ENCODE measurements at regions not wholly inside any gene's neighbourhood (a gene's known extent, or its start where the extent isn't known, plus 50 kb on each side); places are given as distances from the start of the nearest gene placed in this dataset.

DNA sequence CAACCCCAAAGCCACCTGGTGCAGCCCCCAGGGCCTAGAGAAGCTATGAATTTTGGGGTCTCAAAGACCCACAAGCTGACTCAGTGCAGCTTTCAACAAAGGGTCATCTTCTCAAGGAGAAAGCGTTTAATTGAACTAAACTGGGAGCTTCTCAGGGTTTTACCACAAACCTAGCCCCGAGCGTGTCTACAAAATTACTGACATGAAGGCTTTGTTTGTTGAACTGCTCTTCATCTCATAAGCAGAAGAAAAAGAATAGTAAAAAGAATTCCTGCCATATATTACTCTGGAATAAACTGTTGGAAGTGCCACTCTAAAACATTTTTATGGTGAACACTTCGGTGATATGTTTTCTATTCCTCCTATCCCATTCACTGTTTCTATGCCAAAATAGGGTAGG lies 50.8 kb upstream of the INCENP start:
- no peaks in the 10 kb centered on the region for H3K4me1 ChIP-seq
- H3K27me3 ChIP-seq = no peaks in the 10 kb centered on the region
- H3K36me3 ChIP-seq = no peaks in the 10 kb centered on the region
- H3K9me3 ChIP-seq (replicated peaks) = no peaks in the 10 kb centered on the region
- no peak overlapping the region for H3K27ac ChIP-seq
- no peak overlapping the region for H3K4me3 ChIP-seq
- DNase-seq = no peak

DNA sequence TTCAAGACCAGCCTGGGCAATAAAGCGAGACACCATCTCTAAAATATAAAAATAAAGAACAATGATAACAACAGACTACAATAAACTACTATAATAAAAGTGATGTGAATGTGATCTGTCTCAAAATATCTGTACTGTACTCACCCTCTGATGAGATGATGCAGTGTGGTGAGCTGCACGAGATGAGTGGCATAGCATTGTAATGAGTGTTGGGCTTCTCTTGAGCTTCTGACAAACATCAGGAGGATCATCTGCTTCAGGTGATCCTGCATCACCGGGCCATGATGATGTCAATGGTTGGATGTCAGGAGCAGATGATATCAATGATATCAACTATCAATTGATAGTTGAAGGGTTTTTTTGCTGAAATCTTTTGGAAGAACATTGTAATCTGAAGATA lies 52.4 kb upstream of the INCENP start:
- no peak for DNase-seq
- Histone ChIP-seq H3K4me1 (no peaks in the 10 kb centered on the region), H3K4me3 (no peak overlapping the region), H3K27me3 (no peaks in the 10 kb centered on the region), H3K36me3 (no peaks in the 10 kb centered on the region), H3K27ac (no peak overlapping the region), H3K9me3 (replicated peaks) (no peaks in the 10 kb centered on the region)

- Histone ChIP-seq H3K27ac (no peak overlapping the region), H3K27me3 (no peaks in the 10 kb centered on the region), H3K4me3 (no peak overlapping the region), H3K9me3 (replicated peaks) (no peaks in the 10 kb centered on the region), H3K4me1 (no peaks in the 10 kb centered on the region), H3K36me3 (no peaks in the 10 kb centered on the region)
- no peak for DNase-seq
Measured at GRCh38 chr11:62069986-62070919, 53.6 kb upstream of the INCENP start.

- DNase-seq = no peak
Measured at GRCh38 chr11:62069374-62069773, 54.4 kb upstream of the INCENP start.

GRCh38 chr11:62068730-62069129 lies 55.1 kb upstream of the INCENP start:
- no peak overlapping the region for H3K4me3 ChIP-seq
- no peaks in the 10 kb centered on the region for H3K9me3 ChIP-seq (replicated peaks)
- no peak overlapping the region for H3K27ac ChIP-seq
- no peaks in the 10 kb centered on the region for H3K4me1 ChIP-seq
- H3K27me3 ChIP-seq = no peaks in the 10 kb centered on the region
- H3K36me3 ChIP-seq = no peaks in the 10 kb centered on the region
- DNase-seq = no peak

More at GRCh38 chr11:62069374-62069773, 54.4 kb upstream of the INCENP start:
- H3K4me1 ChIP-seq = no peaks in the 10 kb centered on the region
- no peaks in the 10 kb centered on the region for H3K36me3 ChIP-seq
- H3K27me3 ChIP-seq = no peaks in the 10 kb centered on the region
- H3K9me3 ChIP-seq (replicated peaks) = no peaks in the 10 kb centered on the region
- H3K27ac ChIP-seq = no peak overlapping the region
- no peak overlapping the region for H3K4me3 ChIP-seq

DNA sequence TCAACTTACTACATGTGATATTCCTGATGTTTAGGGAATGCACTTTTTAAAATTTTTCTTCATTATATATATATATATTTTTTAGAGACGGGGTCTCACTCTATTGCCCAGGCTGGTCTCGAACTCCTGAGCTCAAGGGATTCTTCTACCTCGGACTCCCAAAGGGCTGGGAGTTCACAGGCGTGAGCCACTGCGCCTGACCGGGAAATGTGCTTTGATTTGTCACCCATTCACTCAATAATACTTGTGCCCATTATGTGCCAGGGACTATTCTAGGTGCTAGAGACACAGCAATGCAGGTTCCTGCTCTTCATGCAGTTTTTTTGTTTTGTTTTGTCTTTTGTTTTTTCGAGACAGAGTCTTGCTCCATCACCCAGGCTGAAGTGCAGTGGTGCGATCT lies 56.1 kb upstream of the INCENP start:
- no peaks in the 10 kb centered on the region for H3K9me3 ChIP-seq (replicated peaks)
- no peak overlapping the region for H3K4me3 ChIP-seq
- no peak for DNase-seq
- no peaks in the 10 kb centered on the region for H3K4me1 ChIP-seq
- no peaks in the 10 kb centered on the region for H3K36me3 ChIP-seq
- no peaks in the 10 kb centered on the region for H3K27me3 ChIP-seq
- H3K27ac ChIP-seq = no peak overlapping the region

DNA sequence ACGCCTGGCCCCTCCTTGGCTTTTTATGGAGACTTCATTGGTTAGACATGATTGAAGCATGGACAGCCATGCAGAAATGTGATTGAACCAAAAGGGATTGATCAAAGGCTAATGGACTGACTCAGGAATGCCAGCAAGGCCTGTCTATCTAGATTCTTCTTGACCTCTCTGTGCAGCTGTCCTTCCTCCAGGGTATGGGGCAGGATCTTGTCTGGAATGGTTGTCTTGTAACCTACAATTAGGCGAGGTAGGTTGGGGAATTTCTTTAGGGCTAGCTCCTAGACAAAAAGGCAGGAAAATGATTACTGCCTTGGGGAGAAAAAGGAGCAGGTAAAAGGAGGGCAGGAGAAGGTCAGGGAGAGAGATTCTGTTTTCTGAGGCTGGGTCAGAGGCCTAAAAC lies 59.6 kb upstream of the INCENP start:
- Histone ChIP-seq H3K27ac (no peak overlapping the region), H3K36me3 (no peaks in the 10 kb centered on the region), H3K9me3 (replicated peaks) (no peaks in the 10 kb centered on the region), H3K27me3 (no peaks in the 10 kb centered on the region), H3K4me3 (no peak overlapping the region), H3K4me1 (no peaks in the 10 kb centered on the region)
- no peak for DNase-seq

DNA sequence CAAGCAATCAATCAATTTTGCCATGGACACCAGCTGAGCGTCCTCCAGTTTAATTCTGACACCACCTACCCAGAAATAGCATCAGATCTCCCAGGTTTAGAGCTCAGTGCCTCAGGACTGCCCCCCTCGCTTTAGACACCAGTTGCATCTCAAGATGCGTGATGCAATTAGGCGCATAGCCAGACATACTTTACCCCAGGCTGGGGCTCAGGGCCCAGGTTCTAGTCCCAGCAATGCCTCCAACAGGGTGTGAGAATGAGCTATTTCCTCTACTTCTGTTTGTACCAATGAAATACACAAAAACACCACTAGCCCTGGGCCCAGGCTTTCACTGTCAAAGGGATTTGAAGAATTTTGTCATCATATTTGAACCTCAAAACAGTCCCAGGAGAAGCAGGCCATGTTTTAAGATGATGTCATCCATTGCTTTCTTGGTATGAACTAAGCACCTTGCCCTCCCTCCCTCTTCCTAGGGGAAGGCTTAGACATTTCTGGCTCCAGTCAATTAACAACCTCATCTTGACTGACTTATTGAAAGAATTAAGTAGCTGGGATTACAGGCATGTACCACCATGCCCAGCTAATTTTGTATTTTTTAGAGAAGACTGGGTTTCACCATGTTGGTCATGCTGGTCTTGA lies 61.5 kb upstream of the INCENP start:
- Histone ChIP-seq H3K36me3 (no peaks in the 10 kb centered on the region), H3K9me3 (replicated peaks) (no peaks in the 10 kb centered on the region), H3K27ac (no peak overlapping the region), H3K4me1 (no peaks in the 10 kb centered on the region), H3K27me3 (no peaks in the 10 kb centered on the region; the same call in 1 of the 2 replicates), H3K4me3 (no peak overlapping the region)
- no peak for DNase-seq

GRCh38 chr11:62061356-62062222 lies 62.2 kb upstream of the INCENP start:
- no peaks in the 10 kb centered on the region for H3K36me3 ChIP-seq
- no peaks in the 10 kb centered on the region for H3K4me1 ChIP-seq
- no peak overlapping the region for H3K4me3 ChIP-seq
- H3K27me3 ChIP-seq = no peaks in the 10 kb centered on the region; the same call in 1 of the 2 replicates
- H3K9me3 ChIP-seq (replicated peaks) = no peaks in the 10 kb centered on the region
- peak in 1 of 2 experiments; percentile 29 for DNase-seq
- H3K27ac ChIP-seq = no peak overlapping the region

DNA sequence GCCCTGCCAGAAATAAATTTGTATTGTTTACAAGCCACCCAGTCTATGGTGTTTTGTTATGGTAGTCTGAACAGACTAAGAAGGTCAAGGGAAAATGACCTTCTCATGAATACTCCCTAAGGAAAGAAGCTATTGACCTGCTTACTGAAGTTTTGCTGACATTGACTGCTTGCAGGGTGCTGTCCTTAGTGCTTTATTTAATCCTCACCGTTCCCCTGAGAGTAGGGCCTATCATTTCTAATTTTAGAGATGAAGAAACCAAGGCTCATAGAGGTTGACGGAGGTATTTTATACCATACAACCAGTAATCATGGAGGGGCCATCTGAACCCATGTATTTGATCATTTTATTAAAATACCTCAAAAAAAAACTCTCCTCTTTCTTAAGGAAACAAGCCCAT lies 66.7 kb upstream of the INCENP start:
- H3K9me3 ChIP-seq (replicated peaks) = no peaks in the 10 kb centered on the region
- DNase-seq = no peak
- H3K27me3 ChIP-seq = no peaks in the 10 kb centered on the region; the same call in 1 of the 2 replicates
- no peak overlapping the region for H3K27ac ChIP-seq
- H3K36me3 ChIP-seq = no peaks in the 10 kb centered on the region
- H3K4me3 ChIP-seq = no peak overlapping the region
- H3K4me1 ChIP-seq = no peaks in the 10 kb centered on the region

- no peaks in the 10 kb centered on the region for H3K4me1 ChIP-seq
- DNase-seq = no peak
Measured at GRCh38 chr11:62055970-62056369, 67.8 kb upstream of the INCENP start.

GRCh38 chr11:62054484-62055121 lies 69.2 kb upstream of the INCENP start:
- peak; percentile 8 to 13 for DNase-seq
- Histone ChIP-seq H3K27me3 (no peaks in the 10 kb centered on the region; the same call in 1 of the 2 replicates), H3K36me3 (no peaks in the 10 kb centered on the region), H3K27ac (no peak overlapping the region), H3K4me3 (no peak overlapping the region), H3K4me1 (no peaks in the 10 kb centered on the region), H3K9me3 (replicated peaks) (no peaks in the 10 kb centered on the region)

More at GRCh38 chr11:62055970-62056369, 67.8 kb upstream of the INCENP start:
- H3K4me3 ChIP-seq = no peak overlapping the region
- H3K36me3 ChIP-seq = no peaks in the 10 kb centered on the region
- no peaks in the 10 kb centered on the region for H3K9me3 ChIP-seq (replicated peaks)
- H3K27ac ChIP-seq = no peak overlapping the region
- no peaks in the 10 kb centered on the region; the same call in 1 of the 2 replicates for H3K27me3 ChIP-seq

DNA sequence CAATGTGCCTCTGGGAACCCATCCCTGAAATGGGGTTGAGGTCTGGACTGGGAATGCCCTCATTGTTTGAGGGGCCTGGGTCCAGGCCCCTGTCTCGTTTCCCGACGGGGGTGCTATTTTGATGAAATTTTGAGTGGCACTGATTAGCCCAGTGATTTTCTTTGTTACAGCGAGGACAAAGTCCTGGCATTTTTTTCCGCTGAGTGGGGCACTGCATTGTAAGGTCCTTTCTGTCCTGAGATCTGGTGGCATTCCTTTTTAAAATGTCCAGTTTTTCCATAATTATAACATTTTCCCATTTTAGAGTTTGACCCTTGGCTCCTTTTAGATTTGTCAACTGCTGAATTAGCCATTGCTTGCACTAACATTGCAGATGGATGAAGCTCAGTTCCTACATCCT lies 69.7 kb upstream of the INCENP start:
- Histone ChIP-seq H3K4me3 (no peak overlapping the region), H3K9me3 (replicated peaks) (no peaks in the 10 kb centered on the region), H3K4me1 (no peaks in the 10 kb centered on the region), H3K27me3 (no peaks in the 10 kb centered on the region; the same call in 1 of the 2 replicates), H3K27ac (no peak overlapping the region), H3K36me3 (no peaks in the 10 kb centered on the region)
- no peak for DNase-seq

- no peaks in the 10 kb centered on the region for H3K36me3 ChIP-seq
- H3K4me3 ChIP-seq = no peak overlapping the region
- no peaks in the 10 kb centered on the region for H3K9me3 ChIP-seq (replicated peaks)
- H3K4me1 ChIP-seq = no peaks in the 10 kb centered on the region
- no peak for DNase-seq
- no peaks in the 10 kb centered on the region for H3K27me3 ChIP-seq
- no peak overlapping the region for H3K27ac ChIP-seq
Measured at GRCh38 chr11:62050716-62051115, 73.1 kb upstream of the INCENP start.

Data from SJCRH30 (cell line).